Esophagus muscularis mucosa (tissue), 3 donors: ENCODE measurements at regions not wholly inside any gene's neighbourhood (a gene's known extent, or its start where the extent isn't known, plus 50 kb on each side); places are given as distances from the start of the nearest gene placed in this dataset.

Experiments
- POLR2A ChIP-seq: fragments of 450-650 bp; IDR thresholded peaks from one replicate; pipeline ENCODE4 v1.6.1; 2017; ENCODE audit warnings: antibody characterized with exemption, moderate library complexity, mild to moderate bottlenecking, low read depth
- POLR2AphosphoS5 ChIP-seq, 2 donors: sonication (generic); formaldehyde crosslinking; IDR thresholded peaks; one replicate each; pipeline ENCODE4 v1.6.1; 2017; ENCODE audit warnings: antibody characterized with exemption in 2 of 2
- TF ChIP-seq, protein P1 (sequence below), 3 experiments: fragments of 200-600 bp in 2 of 3; fragments of 450-650 bp in 1 of 3; sonication (generic) in 2 of 3; IDR thresholded peaks; one replicate each; pipeline ENCODE4 v1.5.1; 2017 to 2019; ENCODE audit warnings: antibody characterized with exemption in 3 of 3, mild to moderate bottlenecking in 2 of 3, moderate library complexity in 1 of 3

DNA sequence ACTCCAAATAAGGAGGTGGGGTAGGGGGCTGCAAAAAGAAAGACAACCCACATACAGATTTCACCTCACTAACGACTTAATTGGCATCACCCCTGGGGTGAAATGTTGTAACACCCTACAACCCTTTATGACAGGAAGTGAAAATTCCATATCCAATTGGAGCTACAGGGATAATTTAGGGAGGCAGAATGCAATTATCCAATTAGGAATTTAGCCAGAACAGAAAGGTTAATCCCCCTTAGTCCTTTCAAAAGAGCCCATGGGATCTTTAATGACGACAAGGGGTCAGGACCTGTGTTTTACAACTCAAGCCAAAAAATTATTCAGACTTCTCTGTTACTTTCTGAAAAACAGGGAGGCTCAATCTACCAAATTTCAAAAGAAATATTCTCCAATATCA, 1027.1 kb downstream of the TMEM182 start:
- TF ChIP-seq, protein P1, sequence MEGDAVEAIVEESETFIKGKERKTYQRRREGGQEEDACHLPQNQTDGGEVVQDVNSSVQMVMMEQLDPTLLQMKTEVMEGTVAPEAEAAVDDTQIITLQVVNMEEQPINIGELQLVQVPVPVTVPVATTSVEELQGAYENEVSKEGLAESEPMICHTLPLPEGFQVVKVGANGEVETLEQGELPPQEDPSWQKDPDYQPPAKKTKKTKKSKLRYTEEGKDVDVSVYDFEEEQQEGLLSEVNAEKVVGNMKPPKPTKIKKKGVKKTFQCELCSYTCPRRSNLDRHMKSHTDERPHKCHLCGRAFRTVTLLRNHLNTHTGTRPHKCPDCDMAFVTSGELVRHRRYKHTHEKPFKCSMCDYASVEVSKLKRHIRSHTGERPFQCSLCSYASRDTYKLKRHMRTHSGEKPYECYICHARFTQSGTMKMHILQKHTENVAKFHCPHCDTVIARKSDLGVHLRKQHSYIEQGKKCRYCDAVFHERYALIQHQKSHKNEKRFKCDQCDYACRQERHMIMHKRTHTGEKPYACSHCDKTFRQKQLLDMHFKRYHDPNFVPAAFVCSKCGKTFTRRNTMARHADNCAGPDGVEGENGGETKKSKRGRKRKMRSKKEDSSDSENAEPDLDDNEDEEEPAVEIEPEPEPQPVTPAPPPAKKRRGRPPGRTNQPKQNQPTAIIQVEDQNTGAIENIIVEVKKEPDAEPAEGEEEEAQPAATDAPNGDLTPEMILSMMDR (IDR thresholded peaks at IDR 0.05): no peak
- TF ChIP-seq POLR2A (no peak), POLR2AphosphoS5 (IDR thresholded peaks at IDR 0.05) (no peak)
